GM12874 (cell line): ENCODE measurements at regions not wholly inside any gene's neighbourhood (a gene's known extent, or its start where the extent isn't known, plus 50 kb on each side); places are given as distances from the start of the nearest gene placed in this dataset.

ENCODE experiments used
- CTCF ChIP-seq: IDR thresholded peaks from 2 replicates; pipeline ENCODE4 v1.5.1; 2011; ENCODE audit warnings: low read depth, mild to moderate bottlenecking, control low read depth, low read length, moderate library complexity; ENCODE audit not compliant: insufficient read depth

- no peak for TF ChIP-seq CTCF
Observed at GRCh38 chrX:20980426-20980825, 393.8 kb upstream of the CNKSR2 start.

- no peak for TF ChIP-seq CTCF
Observed at GRCh38 chrX:20974326-20974725, 399.9 kb upstream of the CNKSR2 start.

GRCh38 chrX:20973038-20973437 is 401.2 kb upstream of the CNKSR2 start:
- TF ChIP-seq CTCF = no peak

- TF ChIP-seq CTCF = no peak
Observed at GRCh38 chrX:20971250-20971649, 403.0 kb upstream of the CNKSR2 start.

GRCh38 chrX:20969565-20969964 is 404.7 kb upstream of the CNKSR2 start:
- no peak for TF ChIP-seq CTCF

- TF ChIP-seq CTCF = no peak
Observed at GRCh38 chrX:20968996-20969395, 405.2 kb upstream of the CNKSR2 start.

- no peak for TF ChIP-seq CTCF
Observed at GRCh38 chrX:20967725-20968124, 406.5 kb upstream of the CNKSR2 start.
